ENCODE measurements at regions not wholly inside any gene's neighbourhood (a gene's known extent, or its start where the extent isn't known, plus 50 kb on each side); places are given as distances from the start of the nearest gene placed in this dataset.

DNA sequence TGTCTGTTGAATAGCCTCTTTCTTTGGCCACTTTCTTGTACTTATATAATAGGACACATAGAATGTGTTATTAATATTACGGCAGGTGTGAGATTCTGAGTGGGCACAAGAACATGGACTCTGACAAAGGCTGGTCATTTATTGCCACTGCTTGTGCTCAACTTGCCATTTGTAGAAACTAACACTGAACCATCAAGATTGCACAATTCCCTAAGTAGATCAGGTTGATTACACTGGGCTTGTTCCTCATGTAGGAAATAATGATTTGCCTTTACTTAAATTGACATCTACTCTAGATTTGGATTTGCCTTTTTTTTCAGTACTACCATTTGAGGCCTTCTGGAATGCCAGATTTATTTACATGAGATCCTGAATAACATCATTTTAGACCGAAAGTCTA lies 342.7 kb upstream of the CWC22 start:
- DNase-seq: no peak

DNA sequence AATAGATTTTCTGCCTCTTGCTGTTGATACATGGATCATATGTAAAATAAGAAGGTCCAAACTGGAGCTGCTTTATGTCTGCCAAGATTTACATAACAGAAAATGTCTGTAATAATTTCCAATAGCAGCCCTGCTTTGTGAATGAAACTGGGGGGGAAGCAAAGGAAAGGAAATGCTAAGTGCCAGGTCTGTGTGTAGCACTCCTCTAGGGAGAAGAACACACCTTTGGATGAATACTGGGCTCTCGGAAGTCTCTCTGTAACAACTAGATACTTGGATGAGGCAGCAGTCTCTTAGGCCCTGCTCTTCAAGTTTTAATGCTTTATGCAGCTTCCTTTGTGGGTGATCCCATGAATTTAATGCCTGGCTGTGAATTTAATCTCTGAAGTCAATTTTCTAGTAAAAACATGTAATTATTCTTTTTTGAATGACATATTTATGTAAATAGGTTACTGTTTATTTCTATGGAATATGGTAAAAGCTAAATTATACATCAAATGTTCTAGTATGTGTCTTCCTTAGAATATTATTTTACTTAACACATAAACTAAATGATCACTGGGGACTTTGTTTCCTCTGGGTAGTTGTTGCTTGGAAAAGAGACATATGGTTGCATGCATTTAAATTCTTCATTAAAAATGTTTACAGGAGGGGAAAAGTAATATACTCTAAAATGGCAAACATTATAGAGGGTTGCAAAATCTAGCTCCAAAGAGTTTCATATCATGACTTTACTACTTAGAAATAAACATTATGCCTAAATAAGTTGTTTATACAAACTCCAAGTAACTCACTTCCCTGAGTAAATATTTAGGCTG lies 336.6 kb upstream of the CWC22 start:
- no peak for DNase-seq

DNA sequence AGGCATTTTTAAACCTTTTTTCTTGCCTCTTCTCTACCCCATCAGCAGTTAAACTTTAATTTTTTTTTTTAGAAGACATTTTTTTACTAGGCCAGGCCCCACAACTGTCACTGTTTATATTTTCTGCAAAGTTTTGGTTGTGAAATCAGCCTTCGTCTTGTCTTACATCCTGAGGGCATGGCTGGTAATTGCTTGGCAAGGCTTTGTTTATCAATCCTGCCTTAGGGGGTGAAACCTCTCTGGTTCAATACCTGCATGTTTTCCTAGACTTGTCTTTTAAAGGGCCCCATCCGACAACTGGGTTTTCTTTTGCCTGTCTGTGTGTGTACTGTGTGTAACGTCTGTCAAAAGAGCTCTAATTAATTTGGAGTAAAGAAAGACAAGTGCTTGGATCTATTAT lies 330.0 kb upstream of the CWC22 start:
- DNase-seq: no peak

DNA sequence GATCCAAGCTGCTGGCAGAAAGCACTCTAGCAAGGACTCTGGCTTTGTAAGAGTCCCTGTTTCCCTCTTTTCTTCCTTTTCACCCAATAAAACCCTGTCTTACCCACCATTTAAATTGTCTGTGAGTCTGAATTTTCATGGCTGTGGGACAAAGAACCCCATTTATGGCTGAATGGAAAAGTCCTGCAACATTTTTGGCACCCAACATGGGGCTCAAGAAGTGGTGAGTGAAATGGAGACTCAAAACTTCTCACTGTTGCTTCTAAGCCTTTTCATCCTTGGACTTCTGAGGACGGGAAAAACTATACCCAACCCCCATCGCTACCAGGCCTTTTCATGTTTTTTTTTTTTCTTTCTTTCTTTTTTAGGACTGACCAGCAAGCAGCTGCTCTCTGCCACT lies 329.5 kb upstream of the CWC22 start:
- DNase-seq: no peak

DNA sequence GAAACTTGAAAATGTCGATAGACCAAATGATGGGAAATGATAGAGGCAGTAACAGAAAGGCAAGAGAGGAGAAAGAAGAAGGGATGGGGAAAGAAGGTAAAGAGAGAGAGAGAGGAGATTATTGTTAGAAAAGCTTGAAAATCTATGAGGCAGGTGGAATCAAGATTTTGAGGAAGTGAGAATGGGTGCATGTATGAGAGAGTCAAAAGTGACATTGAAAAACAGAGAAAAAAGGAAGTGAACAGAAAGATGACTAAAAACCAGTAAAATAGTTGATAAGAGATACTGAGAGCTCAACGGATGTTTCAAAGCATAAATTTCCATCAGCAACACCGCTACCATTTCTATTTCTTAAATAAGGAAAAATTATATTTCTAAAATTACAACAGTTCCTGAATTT lies 327.4 kb upstream of the CWC22 start:
- DNase-seq: no peak

DNA sequence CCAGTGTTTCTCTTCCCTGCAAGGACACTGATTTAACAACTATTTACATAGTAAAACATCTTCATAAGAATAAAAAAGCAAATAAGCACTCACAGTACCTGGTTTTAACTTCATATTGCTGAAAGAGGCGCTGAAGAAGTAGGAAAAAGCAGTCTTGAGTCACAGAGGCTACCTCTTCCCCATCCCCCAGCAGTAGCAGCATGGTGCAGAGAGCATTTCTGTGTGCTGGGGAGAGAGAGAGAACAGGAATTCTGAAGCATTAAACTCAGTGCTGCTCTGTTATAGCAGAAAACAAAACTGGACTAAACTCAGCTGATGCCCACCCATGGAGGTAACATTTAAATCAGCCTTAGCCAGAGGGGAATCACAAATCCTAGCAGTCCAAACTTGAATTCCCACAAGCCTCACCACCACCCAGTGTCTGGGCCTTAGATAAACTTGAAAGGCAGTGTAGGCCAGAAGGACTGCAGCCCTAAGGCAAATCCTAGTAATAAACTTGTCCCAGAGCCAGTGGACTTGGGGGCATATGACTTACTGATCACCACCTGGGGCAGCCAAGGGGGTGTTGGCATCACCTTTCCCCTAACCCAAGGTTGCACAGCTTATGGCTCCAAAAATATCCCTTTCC lies 321.8 kb upstream of the CWC22 start:
- no peak for DNase-seq

DNA sequence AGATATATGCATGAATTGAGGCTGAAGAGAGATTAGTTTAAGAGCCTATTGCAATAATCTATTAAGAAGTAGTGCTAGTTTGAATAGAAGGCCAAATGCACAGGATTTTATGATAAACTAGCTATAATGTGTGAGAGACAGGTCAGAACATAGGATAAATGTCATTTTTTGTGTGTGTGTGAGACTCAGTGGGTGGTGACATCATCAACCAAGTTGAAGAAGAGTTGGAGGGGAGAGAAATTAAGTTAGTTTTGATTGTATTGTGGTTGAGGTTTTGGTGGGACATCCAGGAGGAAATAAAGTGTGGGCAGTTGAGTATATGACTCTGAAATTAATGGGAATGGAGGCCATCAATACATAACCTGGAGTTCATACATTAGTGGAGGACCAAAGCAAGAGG lies 320.1 kb upstream of the CWC22 start:
- no peak for DNase-seq

DNA sequence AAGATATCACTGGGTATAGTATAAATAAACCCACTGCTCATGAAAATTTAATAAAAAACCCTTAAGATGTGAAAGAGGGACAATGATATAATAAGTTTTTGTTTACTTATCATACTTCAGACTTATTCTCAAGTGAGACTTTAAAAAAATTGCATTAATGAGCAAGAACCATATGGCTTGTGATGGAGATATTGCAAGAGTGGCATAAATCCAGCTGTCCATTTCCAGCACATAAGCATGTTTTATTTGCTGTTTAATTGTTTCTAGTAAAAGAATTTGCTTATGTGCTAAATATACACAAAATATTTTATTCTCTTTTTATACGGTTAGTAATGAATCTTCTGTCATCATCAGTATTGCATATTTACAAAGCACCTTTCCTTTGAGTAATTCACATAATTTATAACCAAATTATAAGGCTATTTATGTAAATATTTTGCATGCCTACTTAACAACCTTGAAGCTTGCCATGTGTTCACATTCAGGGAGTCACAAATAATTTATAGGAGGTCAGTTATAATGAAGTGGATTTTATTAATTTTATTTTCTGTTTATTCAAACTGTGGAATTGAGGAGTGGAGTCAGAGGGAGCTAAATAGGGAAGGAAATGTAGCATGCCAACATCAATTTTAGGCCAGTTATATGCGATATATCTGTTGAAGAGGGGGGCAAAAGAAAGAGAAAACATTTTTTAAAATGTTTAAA lies 318.5 kb upstream of the CWC22 start:
- no peak for DNase-seq

DNA sequence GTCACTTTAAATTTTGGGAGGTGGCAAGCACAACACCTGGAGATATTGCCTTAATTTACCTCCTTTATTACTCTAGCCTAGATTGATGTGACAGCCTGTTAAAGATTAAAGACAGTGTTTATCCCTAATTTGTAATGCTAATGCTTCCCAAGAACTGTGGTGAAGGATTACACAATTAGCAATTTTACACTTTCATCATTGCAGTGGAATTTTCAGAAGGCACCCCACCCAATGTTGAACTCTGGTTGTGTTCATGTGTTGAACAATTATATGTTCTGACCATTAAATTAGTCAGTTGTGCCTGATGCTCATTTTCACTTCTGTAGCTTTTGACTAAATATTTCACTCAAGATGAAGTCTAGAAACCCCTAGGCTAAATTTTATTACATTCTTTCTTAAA lies 317.1 kb upstream of the CWC22 start:
- no peak for DNase-seq

DNA sequence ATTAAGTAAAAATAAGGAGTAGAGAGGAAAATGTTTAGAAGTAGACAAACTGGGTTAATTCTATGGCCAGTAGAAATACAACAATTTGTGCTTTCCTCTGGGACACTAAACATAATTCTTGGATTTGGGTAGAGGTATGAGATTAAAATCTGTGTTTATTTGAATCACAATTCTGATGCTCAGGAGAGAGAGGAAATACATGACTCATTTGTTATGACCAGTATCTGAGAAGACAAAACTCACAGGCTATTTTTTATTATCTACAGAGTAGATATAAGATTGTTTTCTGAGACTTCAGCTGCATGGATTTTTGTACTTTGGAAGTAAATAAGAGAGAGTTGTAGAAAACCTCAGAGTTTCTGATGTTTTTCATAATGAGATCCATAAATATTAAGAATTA lies 315.7 kb upstream of the CWC22 start:
- DNase-seq: no peak

DNA sequence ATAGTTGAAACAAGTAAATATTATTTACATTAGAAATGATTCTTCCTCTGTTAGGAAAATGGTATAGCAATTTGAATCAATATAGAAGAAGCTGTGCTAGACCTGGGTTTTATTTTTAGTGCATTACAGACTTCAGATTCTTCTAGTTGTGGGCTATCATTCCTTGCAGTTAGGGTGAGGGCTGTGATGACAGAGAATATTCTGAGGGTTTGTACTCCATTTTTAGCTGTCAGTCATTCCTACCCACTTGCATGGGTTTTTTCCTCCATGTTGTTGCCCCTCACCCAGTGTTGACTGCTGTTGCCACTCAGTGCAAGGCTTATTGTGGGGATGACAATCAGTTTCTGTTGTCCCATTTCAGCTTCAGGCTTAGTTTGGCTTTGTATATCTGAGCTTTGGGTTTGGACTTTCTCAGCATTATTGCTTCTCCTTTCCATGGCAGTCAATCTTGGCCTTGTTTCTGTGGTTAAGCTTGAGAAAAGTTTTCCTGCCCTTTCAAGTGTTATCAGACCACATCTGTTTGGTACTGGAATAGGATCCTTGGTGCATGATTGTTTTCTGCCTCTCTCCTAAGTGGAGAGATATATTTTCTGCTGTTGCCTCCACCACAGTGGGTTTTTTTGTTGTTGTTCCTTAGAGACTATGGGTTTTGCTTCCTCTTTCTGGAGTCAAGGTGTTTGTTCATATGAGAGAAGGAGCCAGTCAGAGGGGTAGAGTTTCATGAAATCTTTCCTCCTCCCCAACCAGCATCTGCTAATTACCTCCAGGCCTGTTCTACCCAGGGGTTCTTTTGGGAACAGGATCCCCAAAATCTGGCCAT lies 312.7 kb upstream of the CWC22 start:
- DNase-seq: no peak

DNA sequence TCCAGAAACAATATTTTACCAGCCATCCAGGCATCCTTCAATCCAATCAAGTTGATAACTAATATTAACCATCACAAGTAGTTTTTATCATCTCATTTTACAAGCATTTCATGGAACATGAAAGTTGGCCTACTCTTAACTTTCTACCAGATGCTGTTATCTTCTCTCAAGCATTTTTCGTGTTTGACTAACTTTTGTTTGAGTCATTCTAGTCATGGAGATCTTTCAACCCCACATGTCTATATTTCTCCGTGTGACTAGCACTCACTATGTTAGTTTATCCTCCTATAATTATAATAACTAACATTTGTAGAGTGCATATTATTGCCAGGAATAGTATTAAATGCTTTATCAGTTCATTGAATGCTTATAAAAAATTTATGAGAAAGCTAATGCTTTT lies 307.0 kb upstream of the CWC22 start:
- DNase-seq: no peak

DNA sequence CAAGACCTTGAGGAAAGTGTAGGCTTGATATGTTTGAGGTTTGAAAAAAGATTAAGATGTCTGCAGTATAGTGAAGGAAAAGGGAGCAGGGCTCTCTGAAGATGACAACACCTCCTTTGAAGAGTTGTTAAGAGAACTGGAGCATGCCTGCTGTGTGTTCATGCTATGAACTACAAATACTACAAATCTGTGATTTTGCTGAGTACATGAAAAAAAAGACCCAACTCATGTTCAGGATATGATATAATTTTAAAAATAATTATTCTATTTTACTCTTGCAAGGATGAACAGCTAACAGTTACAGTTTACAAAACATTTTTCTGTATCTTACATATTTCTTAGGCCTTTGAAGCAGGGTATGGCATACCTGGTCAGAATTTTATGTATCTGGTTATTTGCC lies 305.4 kb upstream of the CWC22 start:
- DNase-seq: no peak

DNA sequence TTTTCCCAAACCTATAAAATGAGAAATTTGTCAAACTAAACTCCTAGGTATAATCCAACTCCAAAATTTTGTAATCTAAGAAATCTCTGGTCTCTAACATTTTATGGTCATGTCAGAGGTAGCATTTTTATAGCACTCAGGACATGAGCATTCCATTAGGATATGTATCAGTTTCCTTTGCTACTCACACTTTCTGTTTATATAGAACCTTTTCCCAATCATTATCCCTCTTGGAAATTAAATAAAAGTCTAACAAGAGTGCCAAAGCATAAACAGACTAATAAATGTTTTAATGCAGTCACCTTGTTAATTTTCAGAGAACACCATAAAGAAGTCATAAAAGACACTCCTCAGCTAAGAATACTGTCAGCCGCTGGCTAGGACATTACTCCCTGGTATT lies 300.0 kb upstream of the CWC22 start:
- no peak for DNase-seq

DNA sequence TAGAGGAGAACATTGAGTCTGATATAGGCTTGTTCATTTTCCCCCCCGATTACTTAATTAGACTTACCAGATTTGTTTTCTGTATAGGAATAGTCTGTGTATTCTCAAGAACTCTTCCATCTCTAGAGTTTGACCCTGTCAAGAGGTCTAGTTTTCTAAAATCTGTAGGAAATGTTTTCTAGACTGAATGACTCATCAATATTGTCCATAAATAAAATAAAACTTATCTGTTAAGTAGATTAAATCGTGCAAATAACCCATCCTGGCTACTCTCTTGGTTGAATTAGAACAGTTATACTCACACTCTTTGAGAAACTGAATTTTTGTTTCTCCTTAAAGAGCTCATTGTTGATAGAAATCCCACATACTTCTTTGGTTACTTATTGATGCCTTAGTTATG lies 299.2 kb upstream of the CWC22 start:
- DNase-seq: no peak

DNA sequence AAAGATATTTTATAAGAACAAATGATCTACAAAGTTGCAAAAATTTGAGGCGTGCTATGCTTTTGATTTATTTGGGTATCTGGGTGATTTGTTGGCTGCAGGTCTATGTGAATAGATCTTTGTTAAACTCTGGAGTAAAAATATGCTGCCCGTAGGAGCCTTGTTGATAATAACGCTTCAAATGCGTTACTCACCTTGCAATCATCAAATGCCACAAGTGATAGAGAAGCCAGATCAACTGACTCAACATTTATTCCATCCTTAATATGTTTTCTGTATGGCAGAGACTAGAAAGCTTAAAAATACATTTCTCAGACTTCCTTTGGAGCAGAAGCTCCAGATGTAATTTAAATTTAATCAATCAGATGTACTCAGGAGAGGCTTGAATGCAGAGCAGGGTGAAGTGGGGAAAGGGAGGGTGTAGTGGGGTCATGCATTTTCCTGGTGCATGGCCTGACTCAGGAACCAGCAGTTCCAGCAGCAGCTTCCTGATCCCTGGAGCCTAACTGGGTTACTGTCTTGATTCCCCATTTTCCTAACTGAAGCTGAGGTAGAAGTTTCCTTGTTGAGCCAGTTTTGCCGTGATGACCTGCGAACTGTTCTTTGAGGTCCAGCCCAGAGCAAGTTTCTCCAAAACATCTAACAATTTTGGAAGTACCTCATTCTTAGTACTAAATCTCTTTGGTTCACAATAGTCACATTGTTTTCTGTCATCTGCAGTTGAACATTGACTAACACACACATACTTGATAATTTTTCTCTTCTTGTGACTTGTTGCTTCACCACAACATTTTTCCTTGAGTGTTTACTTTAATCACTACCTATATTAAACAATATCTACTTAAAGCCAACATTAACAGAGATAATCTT lies 284.7 kb upstream of the CWC22 start:
- no peak for DNase-seq

DNA sequence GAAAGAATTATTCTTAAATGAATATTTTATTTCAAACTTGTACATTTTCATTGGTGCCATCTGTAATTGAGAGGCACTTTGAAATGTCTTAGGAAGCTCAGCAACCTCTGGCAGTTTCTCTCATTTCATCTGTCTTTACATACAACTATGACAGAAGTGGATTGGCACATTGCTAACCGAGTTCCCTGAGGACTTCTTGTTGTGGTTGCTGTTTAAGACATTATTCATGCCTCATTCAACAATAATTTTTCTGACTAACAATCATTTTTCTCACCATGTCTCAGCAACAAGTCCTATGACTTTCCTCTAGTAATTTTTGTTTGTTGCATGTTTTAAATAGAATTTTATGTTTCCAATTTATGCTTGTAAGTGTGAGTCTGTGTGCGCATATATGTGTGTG lies 284.0 kb upstream of the CWC22 start:
- no peak for DNase-seq

DNA sequence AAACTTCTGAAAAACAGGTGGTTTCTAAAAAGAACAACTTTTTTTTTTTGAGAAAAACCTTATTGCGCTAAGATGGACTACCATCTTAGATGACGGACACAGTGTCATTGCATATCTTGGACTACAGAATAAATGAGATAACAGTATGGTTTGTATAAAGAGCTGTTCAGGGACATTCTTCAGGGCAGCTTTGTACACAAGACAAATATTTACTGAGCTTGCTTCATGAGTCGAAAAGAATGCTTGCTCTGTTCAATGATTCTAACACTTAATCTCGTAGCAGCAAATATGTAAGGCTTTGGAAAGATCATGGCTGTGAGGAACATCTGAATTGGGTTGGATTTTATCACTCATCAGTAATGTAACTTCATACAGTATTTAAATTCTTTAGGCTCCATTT lies 282.5 kb upstream of the CWC22 start:
- DNase-seq: no peak

DNA sequence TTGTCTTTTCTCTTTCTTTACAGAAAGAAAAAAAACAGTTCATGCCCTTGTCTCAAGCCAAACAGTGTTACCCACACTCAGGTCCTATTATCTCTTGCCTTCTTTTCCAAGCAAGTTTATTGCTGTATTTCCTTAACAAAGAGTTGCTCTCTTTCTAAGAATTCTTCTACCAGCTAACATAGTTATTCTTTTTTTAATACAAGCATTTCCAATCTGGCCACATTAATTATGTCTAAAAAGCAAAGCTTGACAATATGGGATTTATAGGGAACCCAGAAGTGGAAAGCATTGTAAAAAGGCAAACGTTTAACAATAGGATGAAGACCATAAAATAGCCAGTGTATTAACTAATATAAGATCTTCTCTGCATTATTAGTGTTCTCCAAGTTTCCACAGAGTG lies 272.5 kb upstream of the CWC22 start:
- no peak for DNase-seq

DNA sequence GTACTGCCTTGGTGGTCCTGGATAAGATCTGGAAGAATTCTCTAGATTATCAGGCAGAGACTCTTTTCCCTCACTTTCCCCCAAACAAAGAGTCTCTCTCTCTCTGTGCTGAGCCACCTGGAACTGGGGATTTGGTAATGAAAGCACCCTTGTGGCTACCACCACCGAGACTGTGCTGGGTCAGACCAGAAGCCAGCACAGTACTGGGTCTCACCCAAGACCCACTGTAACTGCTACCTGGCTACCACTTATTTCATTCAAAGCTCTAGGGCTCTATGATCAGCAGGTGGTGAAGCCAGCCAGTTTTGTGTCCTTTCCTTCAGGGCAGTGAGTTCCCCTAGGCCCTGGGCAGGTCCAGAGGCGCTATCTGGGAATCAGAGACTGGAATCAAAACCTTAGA lies 269.6 kb upstream of the CWC22 start:
- no peak for DNase-seq

DNA sequence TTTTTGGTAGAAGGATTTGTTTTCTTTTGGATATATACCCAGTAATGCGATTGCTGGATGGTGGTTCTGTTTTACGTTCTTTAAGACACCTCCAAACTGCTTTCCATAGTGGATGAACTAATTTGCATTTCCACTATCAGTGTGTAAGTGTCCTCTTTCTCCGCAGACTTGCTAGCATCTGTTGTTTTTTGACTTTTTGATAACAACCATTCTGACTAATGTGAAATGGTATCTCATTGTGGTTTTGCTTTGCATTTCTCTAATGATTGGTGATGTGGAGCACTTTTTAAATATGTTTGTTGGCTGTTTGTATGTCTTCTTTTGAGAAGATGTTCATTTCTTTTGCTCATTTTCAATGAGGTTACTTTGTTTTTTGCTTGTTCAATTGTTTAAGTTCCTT lies 260.9 kb upstream of the CWC22 start:
- DNase-seq: no peak

DNA sequence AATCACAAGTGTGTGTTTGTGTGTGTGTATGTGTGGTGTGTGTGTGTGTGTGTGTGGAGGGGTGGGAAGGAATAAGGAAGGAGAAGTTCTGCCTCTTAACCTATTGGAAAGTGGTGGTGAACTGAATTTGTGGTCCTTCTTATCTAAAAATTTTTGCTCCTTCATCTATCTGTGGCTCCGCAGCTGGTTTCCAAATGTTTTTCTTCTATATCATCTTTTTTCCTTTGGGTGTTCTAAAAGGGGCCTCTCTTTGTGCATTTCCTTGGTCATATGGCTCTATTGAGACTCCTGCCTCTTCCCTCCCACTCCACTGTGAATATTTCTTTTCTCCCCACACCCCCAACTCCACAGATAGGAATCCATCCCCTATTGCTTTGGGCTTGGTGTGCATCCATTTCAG lies 254.9 kb upstream of the CWC22 start:
- DNase-seq: no peak

Measured in dermis blood vessel endothelial cell (primary cell).